ENCODE measurements at regions not wholly inside any gene's neighbourhood (a gene's known extent, or its start where the extent isn't known, plus 50 kb on each side); places are given as distances from the start of the nearest gene placed in this dataset.

DNA sequence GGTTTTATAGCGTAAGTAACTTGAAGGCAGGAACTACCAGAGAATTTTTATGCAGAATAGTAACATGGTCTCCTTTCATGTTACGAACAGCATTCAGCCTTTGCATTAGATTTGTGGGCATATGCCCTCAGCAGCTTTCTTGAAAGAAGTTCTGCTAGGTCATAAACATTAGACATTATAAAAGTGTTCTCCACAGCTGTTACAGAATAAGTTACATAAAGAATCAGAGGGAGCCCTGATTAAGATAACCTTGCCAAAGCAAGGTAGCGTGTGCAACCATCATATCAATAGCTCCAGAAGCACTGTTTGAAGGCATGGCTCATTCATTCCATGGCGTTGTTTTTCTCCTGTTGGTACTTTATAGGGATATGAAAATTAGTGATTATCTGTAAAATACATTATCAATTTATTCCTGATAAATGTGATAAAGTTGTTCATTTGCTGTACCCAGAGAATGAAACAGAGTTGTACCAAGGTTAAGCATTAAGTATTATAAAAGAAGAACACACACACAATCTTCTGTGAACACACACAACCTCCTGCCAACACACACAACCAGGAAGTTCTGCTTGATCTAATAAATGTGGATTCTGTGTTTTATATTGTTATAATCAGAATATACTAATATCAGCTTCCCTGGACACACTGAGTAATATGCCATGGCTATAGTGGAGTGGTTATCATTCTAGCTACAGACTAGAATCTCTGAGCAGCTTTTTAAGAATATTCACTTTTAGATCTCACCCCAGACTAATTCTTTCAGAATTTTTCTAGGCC lies 286.7 kb upstream of the SLC39A10 start:
- Histone ChIP-seq H3K4me1 (ENCODE audit: control insufficient read depth, insufficient read depth, low read length) (no peaks in the 10 kb centered on the region), H3K36me3 (ENCODE audit: control insufficient read depth in 2 of 2, insufficient read depth in 1 of 2, low read length in 2 of 2) (no peaks in the 10 kb centered on the region), H3K27ac (ENCODE audit: extremely low read depth, low read depth, low read length) (no peak overlapping the region), H3K4me3 (ENCODE audit: low read depth, low read length) (no peak overlapping the region), H3K9me3 (ENCODE audit: control insufficient read depth, insufficient read depth, low read depth, low read length) (no peaks in the 10 kb centered on the region)
- ChIA-PET CTCF (interaction anchor here (0.5 to 1.1 kb wide), 3 partner anchors 10 to 900 kb away, joined by 3 to 5 read pairs (median 3); no protein-coding TSS in a partner anchor), POLR2A (no interaction called here)
- TF ChIP-seq GLI4 (tag by site-specific recombination; IDR thresholded peaks at IDR 0.05): no peak
- TF ChIP-seq, protein P1, sequence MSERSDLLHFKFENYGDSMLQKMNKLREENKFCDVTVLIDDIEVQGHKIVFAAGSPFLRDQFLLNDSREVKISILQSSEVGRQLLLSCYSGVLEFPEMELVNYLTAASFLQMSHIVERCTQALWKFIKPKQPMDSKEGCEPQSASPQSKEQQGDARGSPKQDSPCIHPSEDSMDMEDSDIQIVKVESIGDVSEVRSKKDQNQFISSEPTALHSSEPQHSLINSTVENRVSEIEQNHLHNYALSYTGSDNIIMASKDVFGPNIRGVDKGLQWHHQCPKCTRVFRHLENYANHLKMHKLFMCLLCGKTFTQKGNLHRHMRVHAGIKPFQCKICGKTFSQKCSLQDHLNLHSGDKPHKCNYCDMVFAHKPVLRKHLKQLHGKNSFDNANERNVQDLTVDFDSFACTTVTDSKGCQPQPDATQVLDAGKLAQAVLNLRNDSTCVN (tag by site-specific recombination; optimal IDR thresholded peaks at IDR 0.05): no peak
- TF ChIP-seq, protein P2, sequence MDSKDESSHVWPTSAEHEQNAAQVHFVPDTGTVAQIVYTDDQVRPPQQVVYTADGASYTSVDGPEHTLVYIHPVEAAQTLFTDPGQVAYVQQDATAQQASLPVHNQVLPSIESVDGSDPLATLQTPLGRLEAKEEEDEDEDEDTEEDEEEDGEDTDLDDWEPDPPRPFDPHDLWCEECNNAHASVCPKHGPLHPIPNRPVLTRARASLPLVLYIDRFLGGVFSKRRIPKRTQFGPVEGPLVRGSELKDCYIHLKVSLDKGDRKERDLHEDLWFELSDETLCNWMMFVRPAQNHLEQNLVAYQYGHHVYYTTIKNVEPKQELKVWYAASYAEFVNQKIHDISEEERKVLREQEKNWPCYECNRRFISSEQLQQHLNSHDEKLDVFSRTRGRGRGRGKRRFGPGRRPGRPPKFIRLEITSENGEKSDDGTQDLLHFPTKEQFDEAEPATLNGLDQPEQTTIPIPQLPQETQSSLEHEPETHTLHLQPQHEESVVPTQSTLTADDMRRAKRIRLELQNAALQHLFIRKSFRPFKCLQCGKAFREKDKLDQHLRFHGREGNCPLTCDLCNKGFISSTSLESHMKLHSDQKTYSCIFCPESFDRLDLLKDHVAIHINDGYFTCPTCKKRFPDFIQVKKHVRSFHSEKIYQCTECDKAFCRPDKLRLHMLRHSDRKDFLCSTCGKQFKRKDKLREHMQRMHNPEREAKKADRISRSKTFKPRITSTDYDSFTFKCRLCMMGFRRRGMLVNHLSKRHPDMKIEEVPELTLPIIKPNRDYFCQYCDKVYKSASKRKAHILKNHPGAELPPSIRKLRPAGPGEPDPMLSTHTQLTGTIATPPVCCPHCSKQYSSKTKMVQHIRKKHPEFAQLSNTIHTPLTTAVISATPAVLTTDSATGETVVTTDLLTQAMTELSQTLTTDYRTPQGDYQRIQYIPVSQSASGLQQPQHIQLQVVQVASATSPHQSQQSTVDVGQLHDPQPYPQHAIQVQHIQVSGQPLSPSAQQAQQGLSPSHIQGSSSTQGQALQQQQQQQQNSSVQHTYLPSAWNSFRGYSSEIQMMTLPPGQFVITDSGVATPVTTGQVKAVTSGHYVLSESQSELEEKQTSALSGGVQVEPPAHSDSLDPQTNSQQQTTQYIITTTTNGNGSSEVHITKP (tag by site-specific recombination; IDR thresholded peaks at IDR 0.05): no peak
- TF ChIP-seq SETDB1 (IDR thresholded peaks at IDR 0.05; ENCODE audit: insufficient read length, low read length): no peak
- TF ChIP-seq ZSCAN16 (tag by site-specific recombination; IDR thresholded peaks at IDR 0.05): no peak
- TF ChIP-seq ZSCAN23 (tag by site-specific recombination; IDR thresholded peaks at IDR 0.05): no peak
- TF ChIP-seq, protein P3, sequence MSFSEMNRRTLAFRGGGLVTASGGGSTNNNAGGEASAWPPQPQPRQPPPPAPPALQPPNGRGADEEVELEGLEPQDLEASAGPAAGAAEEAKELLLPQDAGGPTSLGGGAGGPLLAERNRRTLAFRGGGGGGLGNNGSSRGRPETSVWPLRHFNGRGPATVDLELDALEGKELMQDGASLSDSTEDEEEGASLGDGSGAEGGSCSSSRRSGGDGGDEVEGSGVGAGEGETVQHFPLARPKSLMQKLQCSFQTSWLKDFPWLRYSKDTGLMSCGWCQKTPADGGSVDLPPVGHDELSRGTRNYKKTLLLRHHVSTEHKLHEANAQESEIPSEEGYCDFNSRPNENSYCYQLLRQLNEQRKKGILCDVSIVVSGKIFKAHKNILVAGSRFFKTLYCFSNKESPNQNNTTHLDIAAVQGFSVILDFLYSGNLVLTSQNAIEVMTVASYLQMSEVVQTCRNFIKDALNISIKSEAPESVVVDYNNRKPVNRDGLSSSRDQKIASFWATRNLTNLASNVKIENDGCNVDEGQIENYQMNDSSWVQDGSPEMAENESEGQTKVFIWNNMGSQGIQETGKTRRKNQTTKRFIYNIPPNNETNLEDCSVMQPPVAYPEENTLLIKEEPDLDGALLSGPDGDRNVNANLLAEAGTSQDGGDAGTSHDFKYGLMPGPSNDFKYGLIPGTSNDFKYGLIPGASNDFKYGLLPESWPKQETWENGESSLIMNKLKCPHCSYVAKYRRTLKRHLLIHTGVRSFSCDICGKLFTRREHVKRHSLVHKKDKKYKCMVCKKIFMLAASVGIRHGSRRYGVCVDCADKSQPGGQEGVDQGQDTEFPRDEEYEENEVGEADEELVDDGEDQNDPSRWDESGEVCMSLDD (tag by site-specific recombination; IDR thresholded peaks at IDR 0.05): no peak
- TF ChIP-seq ZNF549 (tag by site-specific recombination; IDR thresholded peaks at IDR 0.05): no peak

DNA sequence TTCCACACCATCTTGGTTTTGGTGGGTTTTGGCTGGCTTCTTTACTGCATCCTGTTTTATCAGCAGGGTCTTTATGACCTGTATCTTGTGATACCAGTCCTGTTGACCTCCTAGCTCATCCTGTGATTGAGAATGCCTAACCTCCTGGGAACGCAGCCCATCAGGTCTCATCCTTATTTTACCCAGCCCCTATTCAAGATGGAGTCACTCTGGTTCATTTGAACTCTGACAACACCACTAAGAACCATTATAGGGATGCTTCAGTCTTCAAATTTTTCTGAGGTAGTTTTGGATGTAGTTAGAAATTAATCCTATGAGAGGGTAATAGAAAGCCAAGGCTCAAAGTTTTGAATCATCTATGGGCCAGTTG lies 287.8 kb upstream of the SLC39A10 start:
- ChIA-PET CTCF (interaction anchor here (1.1 kb wide), 1 partner anchor 9 kb away, joined by 5 read pairs; no protein-coding TSS in a partner anchor), POLR2A (no interaction called here)
- Histone ChIP-seq H3K27ac (ENCODE audit: extremely low read depth, low read depth, low read length) (no peak overlapping the region), H3K36me3 (ENCODE audit: control insufficient read depth in 2 of 2, insufficient read depth in 1 of 2, low read length in 2 of 2) (no peaks in the 10 kb centered on the region), H3K4me1 (ENCODE audit: control insufficient read depth, insufficient read depth, low read length) (no peaks in the 10 kb centered on the region), H3K9me3 (ENCODE audit: control insufficient read depth, insufficient read depth, low read depth, low read length) (no peaks in the 10 kb centered on the region), H3K4me3 (ENCODE audit: low read depth, low read length) (no peak overlapping the region)
- TF ChIP-seq YY1 (tag by site-specific recombination; IDR thresholded peaks at IDR 0.05) (no peak), ZNF2 (tag by site-specific recombination; IDR thresholded peaks at IDR 0.05) (no peak), ZNF792 (tag by site-specific recombination; IDR thresholded peaks at IDR 0.05) (no peak), ZNF776 (tag by site-specific recombination; IDR thresholded peaks at IDR 0.05; ENCODE audit: borderline replicate concordance) (no peak), ZNF23 (tag by site-specific recombination; IDR thresholded peaks at IDR 0.05; ENCODE audit: borderline replicate concordance) (no peak), ZNF404 (tag by site-specific recombination; IDR thresholded peaks at IDR 0.05) (no peak), ZNF560 (tag by site-specific recombination; IDR thresholded peaks at IDR 0.05; ENCODE audit: borderline replicate concordance) (no peak), TCF7L2 (IDR thresholded peaks at IDR 0.05; ENCODE audit: borderline replicate concordance, low read depth, low read length) (no peak), ZNF391 (tag by site-specific recombination; IDR thresholded peaks at IDR 0.05; ENCODE audit: borderline replicate concordance, low read depth) (no peak), ZNF621 (tag by site-specific recombination; IDR thresholded peaks at IDR 0.05) (no peak), GLIS1 (tag by site-specific recombination; IDR thresholded peaks at IDR 0.05) (no peak), SP3 (tag by site-specific recombination; IDR thresholded peaks at IDR 0.05) (no peak)
- TF ChIP-seq, protein P4, sequence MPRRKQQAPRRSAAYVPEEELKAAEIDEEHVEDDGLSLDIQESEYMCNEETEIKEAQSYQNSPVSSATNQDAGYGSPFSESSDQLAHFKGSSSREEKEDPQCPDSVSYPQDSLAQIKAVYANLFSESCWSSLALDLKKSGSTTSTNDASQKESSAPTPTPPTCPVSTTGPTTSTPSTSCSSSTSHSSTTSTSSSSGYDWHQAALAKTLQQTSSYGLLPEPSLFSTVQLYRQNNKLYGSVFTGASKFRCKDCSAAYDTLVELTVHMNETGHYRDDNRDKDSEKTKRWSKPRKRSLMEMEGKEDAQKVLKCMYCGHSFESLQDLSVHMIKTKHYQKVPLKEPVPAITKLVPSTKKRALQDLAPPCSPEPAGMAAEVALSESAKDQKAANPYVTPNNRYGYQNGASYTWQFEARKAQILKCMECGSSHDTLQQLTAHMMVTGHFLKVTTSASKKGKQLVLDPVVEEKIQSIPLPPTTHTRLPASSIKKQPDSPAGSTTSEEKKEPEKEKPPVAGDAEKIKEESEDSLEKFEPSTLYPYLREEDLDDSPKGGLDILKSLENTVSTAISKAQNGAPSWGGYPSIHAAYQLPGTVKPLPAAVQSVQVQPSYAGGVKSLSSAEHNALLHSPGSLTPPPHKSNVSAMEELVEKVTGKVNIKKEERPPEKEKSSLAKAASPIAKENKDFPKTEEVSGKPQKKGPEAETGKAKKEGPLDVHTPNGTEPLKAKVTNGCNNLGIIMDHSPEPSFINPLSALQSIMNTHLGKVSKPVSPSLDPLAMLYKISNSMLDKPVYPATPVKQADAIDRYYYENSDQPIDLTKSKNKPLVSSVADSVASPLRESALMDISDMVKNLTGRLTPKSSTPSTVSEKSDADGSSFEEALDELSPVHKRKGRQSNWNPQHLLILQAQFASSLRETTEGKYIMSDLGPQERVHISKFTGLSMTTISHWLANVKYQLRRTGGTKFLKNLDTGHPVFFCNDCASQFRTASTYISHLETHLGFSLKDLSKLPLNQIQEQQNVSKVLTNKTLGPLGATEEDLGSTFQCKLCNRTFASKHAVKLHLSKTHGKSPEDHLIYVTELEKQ (tag by site-specific recombination; IDR thresholded peaks at IDR 0.05; ENCODE audit: borderline replicate concordance): no peak
- TF ChIP-seq, protein P5, sequence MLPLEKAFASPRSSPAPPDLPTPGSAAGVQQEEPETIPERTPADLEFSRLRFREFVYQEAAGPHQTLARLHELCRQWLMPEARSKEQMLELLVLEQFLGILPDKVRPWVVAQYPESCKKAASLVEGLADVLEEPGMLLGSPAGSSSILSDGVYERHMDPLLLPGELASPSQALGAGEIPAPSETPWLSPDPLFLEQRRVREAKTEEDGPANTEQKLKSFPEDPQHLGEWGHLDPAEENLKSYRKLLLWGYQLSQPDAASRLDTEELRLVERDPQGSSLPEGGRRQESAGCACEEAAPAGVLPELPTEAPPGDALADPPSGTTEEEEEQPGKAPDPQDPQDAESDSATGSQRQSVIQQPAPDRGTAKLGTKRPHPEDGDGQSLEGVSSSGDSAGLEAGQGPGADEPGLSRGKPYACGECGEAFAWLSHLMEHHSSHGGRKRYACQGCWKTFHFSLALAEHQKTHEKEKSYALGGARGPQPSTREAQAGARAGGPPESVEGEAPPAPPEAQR (tag by site-specific recombination; IDR thresholded peaks at IDR 0.05): no peak
